SK-N-SH (cell line): ENCODE measurements at regions not wholly inside any gene's neighbourhood (a gene's known extent, or its start where the extent isn't known, plus 50 kb on each side); places are given as distances from the start of the nearest gene placed in this dataset.

Experiments used
- CTCF ChIA-PET: fragments of 300-600, 350-600 bp; formaldehyde crosslinking; extraction: SDS; loops from one replicate; lab custom pipeline; 2021; lab: Yijun Ruan, JAX
- POLR2A ChIA-PET: fragments of 350-600 bp; sonication (Branson Sonifier 250); formaldehyde crosslinking; extraction: SDS; loops from one replicate; lab custom pipeline; 2020; ENCODE audit warnings: antibody characterized with exemption, inconsistent platforms; lab: Yijun Ruan, JAX
- DNase-seq: peaks from one replicate; pipeline ENCODE4 v3.0.0; 2012
- H2AFZ ChIP-seq: fragments of 200-600 bp; sonication (generic); 2 replicates; pipeline ENCODE4 v1.8.1; 2016; ENCODE audit warnings: antibody characterized with exemption, mild to moderate bottlenecking, low read depth
- H3F3A ChIP-seq: fragments of 200-600 bp; sonication (generic); replicated peaks from 2 replicates; pipeline ENCODE3; 2016; ENCODE audit warnings: antibody characterized with exemption, mild to moderate bottlenecking; ENCODE audit not compliant: insufficient read depth
- H3K27ac ChIP-seq, 2 experiments: fragments of 200-500 bp in 1 of 2; fragments of 200-600 bp in 1 of 2; sonication (Bioruptor generic) in 1 of 2; sonication (generic), shearing (Covaris generic) in 1 of 2; 2 replicates each; pipeline versions ENCODE4 v1.5.1 to v1.6.1; 2014 to 2016; ENCODE audit warnings: low read depth in 2 of 2, inconsistent platforms in 1 of 2, low read length in 1 of 2, mild to moderate bottlenecking in 1 of 2, mixed read lengths in 1 of 2
- H3K27me3 ChIP-seq: fragments of 200-600 bp; sonication (generic), shearing (Covaris generic); 2 replicates; pipeline ENCODE4 v1.6.1; 2016; ENCODE audit warnings: mixed run types; ENCODE audit not compliant: insufficient read depth
- H3K36me3 ChIP-seq, 2 experiments: fragments of 200-500 bp in 1 of 2; fragments of 200-600 bp in 1 of 2; sonication (Bioruptor generic) in 1 of 2; sonication (generic) in 1 of 2; replicated peaks in 1 of 2; 2 replicates each; pipeline versions ENCODE3 to v1.5.1; 2014 to 2016; ENCODE audit warnings: low read length in 1 of 2, mild to moderate bottlenecking in 1 of 2; ENCODE audit not compliant: insufficient read depth in 2 of 2, control insufficient read depth in 1 of 2
- H3K4me1 ChIP-seq, 2 experiments: fragments of 200-500 bp in 1 of 2; fragments of 200-600 bp in 1 of 2; sonication (Bioruptor generic) in 1 of 2; sonication (generic), shearing (Covaris generic) in 1 of 2; 2 replicates each; pipeline versions ENCODE4 v1.5.1 to v1.6.1; 2014 to 2016; ENCODE audit warnings: low read depth in 1 of 2, low read length in 1 of 2, mixed run types in 1 of 2; ENCODE audit not compliant: insufficient read depth in 2 of 2, control insufficient read depth in 1 of 2
- H3K4me2 ChIP-seq: fragments of 200-600 bp; sonication (generic), shearing (Covaris generic); 2 replicates; pipeline ENCODE4 v1.6.1; 2017; ENCODE audit warnings: mixed run types
- H3K4me3 ChIP-seq, 2 experiments: fragments of 200-500 bp in 1 of 2; fragments of 200-600 bp in 1 of 2; sonication (Bioruptor generic) in 1 of 2; sonication (generic), shearing (Covaris generic) in 1 of 2; 2 replicates each; pipeline versions ENCODE4 v1.5.1 to v1.8.1; 2014 to 2016; ENCODE audit warnings: low read depth in 2 of 2, inconsistent platforms in 1 of 2, low read length in 1 of 2, mild to moderate bottlenecking in 1 of 2, mixed read lengths in 1 of 2, moderate library complexity in 1 of 2
- H3K79me2 ChIP-seq: fragments of 200-600 bp; sonication (generic); 2 replicates; pipeline ENCODE4 v1.8.1; 2017; ENCODE audit warnings: mild to moderate bottlenecking; ENCODE audit not compliant: insufficient read depth
- H3K9ac ChIP-seq: fragments of 200-600 bp; sonication (generic); 2 replicates; pipeline ENCODE4 v1.6.1; 2017; ENCODE audit warnings: mixed run types
- H3K9me2 ChIP-seq: fragments of 200-600 bp; sonication (generic); 2 replicates; pipeline ENCODE4 v1.6.1; 2017; ENCODE audit warnings: mixed run types
- H3K9me3 ChIP-seq: fragments of 200-600 bp; sonication (generic); 2 replicates; pipeline ENCODE4 v1.6.1; 2017; ENCODE audit warnings: mixed run types, mild to moderate bottlenecking, moderate library complexity
- H4K20me1 ChIP-seq: fragments of 200-600 bp; sonication (generic); 2 replicates; pipeline ENCODE4 v1.6.1; 2017; ENCODE audit warnings: mild to moderate bottlenecking, mixed run types; ENCODE audit not compliant: insufficient read depth
- ELF1 ChIP-seq: IDR thresholded peaks from 2 replicates; pipeline ENCODE4 v1.4.0; 2012
- EP300 ChIP-seq, 2 experiments: IDR thresholded peaks; 2 replicates each; pipeline versions ENCODE4 v1.4.0 to v1.6.1; 2012; ENCODE audit warnings: borderline replicate concordance in 1 of 2, low read depth in 1 of 2, low read length in 1 of 2
- FOSL2 ChIP-seq: IDR thresholded peaks from 2 replicates; pipeline ENCODE4 v1.4.0; 2012; ENCODE audit warnings: low read depth, mild to moderate bottlenecking, moderate library complexity, borderline replicate concordance
- FOXM1 ChIP-seq: IDR thresholded peaks from 2 replicates; pipeline ENCODE4 v1.4.0; 2012; ENCODE audit warnings: low read depth, mild to moderate bottlenecking
- NFIC ChIP-seq: IDR thresholded peaks from 2 replicates; pipeline ENCODE4 v1.4.0; 2012; ENCODE audit warnings: borderline replicate concordance
- NRF1 ChIP-seq: IDR thresholded peaks from 2 replicates; pipeline ENCODE4 v1.6.1; 2012; ENCODE audit warnings: low read depth, mild to moderate bottlenecking, low read length
- POLR2AphosphoS5 ChIP-seq: IDR thresholded peaks from 2 replicates; pipeline ENCODE4 v1.6.1; 2012; ENCODE audit warnings: low read depth, low read length
- RAD21 ChIP-seq: IDR thresholded peaks from 2 replicates; pipeline ENCODE4 v1.6.1; 2012; ENCODE audit warnings: mild to moderate bottlenecking, low read length
- RCOR1 ChIP-seq: fragments of 150-350 bp; IDR thresholded peaks from 2 replicates; pipeline ENCODE4 v1.6.1; 2017; ENCODE audit warnings: antibody characterized with exemption, low read length
- SIN3A ChIP-seq: IDR thresholded peaks from 2 replicates; pipeline ENCODE4 v1.6.1; 2012; ENCODE audit warnings: low read depth, mild to moderate bottlenecking, low read length, moderate library complexity, borderline replicate concordance
- SMC3 ChIP-seq: IDR thresholded peaks from 2 replicates; pipeline ENCODE4 v1.6.1; 2012; ENCODE audit warnings: low read depth, low read length, improper control_type of control experiment
- YY1 ChIP-seq: IDR thresholded peaks from 2 replicates; pipeline ENCODE4 v1.4.0; 2012; ENCODE audit warnings: low read depth, mild to moderate bottlenecking
- WGBS: methylation state at CpG from one replicate; pipeline ENCODE4 v1.1.6; 2017; ENCODE audit warnings: low lambda C conversion rate; 5-methylcytosine and 5-hydroxymethylcytosine counted together
- TF ChIP-seq, protein P1 (sequence below): IDR thresholded peaks from 2 replicates; pipeline ENCODE4 v1.6.1; 2012; ENCODE audit warnings: mild to moderate bottlenecking, low read depth, low read length, moderate library complexity
- TF ChIP-seq, protein P2 (sequence below): IDR thresholded peaks from 2 replicates; pipeline ENCODE4; 2012
- TF ChIP-seq, protein P3 (sequence below): IDR thresholded peaks from 2 replicates; pipeline ENCODE4 v1.4.0; 2012; ENCODE audit warnings: low read depth, borderline replicate concordance
- TF ChIP-seq, protein P4 (sequence below): fragments of 150-350 bp; IDR thresholded peaks from 2 replicates; pipeline ENCODE4 v1.6.1; 2017; ENCODE audit warnings: antibody characterized with exemption, low read length, low read depth, borderline replicate concordance
- TF ChIP-seq, protein P5 (sequence below): fragments of 200-600 bp; sonication (generic); IDR thresholded peaks from 2 replicates; pipeline ENCODE4 v1.6.1; 2017; ENCODE audit warnings: antibody characterized with exemption, mild to moderate bottlenecking, moderate library complexity

DNA sequence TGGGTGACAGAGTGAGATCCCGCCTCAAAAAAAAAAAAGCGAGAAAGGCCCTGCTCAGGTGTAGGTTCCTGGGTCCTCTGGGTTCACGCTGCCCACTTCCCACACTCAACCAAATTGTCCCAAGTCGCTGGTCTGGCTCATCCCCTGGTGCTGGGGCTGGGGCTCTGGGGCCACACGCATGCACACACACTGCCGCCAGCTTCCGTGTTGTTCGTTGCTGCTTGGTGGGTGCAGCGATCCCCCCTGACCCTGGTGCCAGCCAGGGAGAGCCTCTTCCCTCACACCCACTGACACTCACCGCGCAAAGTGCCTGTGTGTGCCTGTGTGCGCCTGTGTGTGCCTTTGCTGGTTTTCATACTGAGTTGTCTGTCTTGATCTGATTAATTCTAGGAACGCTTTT is 124.1 kb upstream of the NKX1-1 start:
- Histone ChIP-seq H2AFZ (no peak overlapping the region), H4K20me1 (no peaks in the 10 kb centered on the region), H3K4me1 (no peaks in the 10 kb centered on the region; a peak in 1 of 4 replicates), H3K9ac (no peak overlapping the region), H3K9me2 (no peaks in the 10 kb centered on the region), H3K27ac (no peak overlapping the region), H3F3A (no peaks in the 10 kb centered on the region), H3K4me2 (no peak overlapping the region), H3K36me3 (no peaks in the 10 kb centered on the region), H3K4me3 (no peak overlapping the region), H3K79me2 (no peaks in the 10 kb centered on the region), H3K27me3 (peaks cover 72% of the 10 kb centered on the region), H3K9me3 (no peaks in the 10 kb centered on the region)
- TF ChIP-seq, protein P1, sequence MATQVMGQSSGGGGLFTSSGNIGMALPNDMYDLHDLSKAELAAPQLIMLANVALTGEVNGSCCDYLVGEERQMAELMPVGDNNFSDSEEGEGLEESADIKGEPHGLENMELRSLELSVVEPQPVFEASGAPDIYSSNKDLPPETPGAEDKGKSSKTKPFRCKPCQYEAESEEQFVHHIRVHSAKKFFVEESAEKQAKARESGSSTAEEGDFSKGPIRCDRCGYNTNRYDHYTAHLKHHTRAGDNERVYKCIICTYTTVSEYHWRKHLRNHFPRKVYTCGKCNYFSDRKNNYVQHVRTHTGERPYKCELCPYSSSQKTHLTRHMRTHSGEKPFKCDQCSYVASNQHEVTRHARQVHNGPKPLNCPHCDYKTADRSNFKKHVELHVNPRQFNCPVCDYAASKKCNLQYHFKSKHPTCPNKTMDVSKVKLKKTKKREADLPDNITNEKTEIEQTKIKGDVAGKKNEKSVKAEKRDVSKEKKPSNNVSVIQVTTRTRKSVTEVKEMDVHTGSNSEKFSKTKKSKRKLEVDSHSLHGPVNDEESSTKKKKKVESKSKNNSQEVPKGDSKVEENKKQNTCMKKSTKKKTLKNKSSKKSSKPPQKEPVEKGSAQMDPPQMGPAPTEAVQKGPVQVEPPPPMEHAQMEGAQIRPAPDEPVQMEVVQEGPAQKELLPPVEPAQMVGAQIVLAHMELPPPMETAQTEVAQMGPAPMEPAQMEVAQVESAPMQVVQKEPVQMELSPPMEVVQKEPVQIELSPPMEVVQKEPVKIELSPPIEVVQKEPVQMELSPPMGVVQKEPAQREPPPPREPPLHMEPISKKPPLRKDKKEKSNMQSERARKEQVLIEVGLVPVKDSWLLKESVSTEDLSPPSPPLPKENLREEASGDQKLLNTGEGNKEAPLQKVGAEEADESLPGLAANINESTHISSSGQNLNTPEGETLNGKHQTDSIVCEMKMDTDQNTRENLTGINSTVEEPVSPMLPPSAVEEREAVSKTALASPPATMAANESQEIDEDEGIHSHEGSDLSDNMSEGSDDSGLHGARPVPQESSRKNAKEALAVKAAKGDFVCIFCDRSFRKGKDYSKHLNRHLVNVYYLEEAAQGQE = no peak
- TF ChIP-seq, protein P2, sequence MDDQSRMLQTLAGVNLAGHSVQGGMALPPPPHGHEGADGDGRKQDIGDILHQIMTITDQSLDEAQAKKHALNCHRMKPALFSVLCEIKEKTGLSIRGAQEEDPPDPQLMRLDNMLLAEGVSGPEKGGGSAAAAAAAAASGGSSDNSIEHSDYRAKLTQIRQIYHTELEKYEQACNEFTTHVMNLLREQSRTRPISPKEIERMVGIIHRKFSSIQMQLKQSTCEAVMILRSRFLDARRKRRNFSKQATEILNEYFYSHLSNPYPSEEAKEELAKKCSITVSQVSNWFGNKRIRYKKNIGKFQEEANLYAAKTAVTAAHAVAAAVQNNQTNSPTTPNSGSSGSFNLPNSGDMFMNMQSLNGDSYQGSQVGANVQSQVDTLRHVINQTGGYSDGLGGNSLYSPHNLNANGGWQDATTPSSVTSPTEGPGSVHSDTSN = no peak
- TF ChIP-seq ELF1 (no peak), RAD21 (no peak), YY1 (no peak), FOXM1 (no peak), EP300 (IDR thresholded peaks at IDR 0.05; ENCODE audit: borderline replicate concordance in 1 of 2, low read depth in 1 of 2, low read length in 1 of 2) (no peak)
- TF ChIP-seq, protein P3, sequence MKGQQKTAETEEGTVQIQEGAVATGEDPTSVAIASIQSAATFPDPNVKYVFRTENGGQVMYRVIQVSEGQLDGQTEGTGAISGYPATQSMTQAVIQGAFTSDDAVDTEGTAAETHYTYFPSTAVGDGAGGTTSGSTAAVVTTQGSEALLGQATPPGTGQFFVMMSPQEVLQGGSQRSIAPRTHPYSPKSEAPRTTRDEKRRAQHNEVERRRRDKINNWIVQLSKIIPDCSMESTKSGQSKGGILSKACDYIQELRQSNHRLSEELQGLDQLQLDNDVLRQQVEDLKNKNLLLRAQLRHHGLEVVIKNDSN = no peak
- TF ChIP-seq, protein P4, sequence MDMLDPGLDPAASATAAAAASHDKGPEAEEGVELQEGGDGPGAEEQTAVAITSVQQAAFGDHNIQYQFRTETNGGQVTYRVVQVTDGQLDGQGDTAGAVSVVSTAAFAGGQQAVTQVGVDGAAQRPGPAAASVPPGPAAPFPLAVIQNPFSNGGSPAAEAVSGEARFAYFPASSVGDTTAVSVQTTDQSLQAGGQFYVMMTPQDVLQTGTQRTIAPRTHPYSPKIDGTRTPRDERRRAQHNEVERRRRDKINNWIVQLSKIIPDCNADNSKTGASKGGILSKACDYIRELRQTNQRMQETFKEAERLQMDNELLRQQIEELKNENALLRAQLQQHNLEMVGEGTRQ = no peak
- DNase-seq = no peak
- ChIA-PET POLR2A (no interaction called here), CTCF (interaction anchor here (1.7 to 1.9 kb wide), 2 partner anchors 17 to 18 kb away, joined by 6 to 7 read pairs; no protein-coding TSS in a partner anchor)
- 44% methylated on average over 13 of the region's 13 CpGs for WGBS

DNA sequence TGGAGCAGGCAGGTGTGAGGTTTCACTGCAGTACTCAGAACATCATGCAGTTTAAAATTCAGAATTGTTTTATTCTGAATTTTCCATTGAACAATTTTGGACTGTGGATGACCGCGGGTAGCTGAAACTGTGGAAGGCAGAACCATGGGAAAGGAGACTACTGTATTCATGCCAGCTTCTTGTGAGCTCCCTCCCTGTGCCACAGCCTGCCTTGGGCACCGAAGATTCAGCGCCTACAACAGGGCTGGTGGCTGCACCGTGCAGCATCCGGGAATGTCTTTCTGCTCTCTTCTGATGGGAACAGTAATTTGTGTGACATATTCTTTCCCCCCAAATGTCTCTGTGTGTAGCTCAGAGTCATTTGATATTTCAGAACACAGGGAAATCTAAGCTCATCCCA is 118.5 kb upstream of the NKX1-1 start:
- no peak overlapping the region for H3K4me3 ChIP-seq
- H3K36me3 ChIP-seq = no peaks in the 10 kb centered on the region
- 55% methylated on average over 6 of the region's 6 CpGs for WGBS
- H3K4me2 ChIP-seq = no peak overlapping the region
- POLR2A ChIA-PET = no interaction called here
- no peaks in the 10 kb centered on the region; a peak in 1 of 4 replicates for H3K4me1 ChIP-seq
- peaks cover 77% of the 10 kb centered on the region for H3K27me3 ChIP-seq
- CTCF ChIA-PET = interaction anchor here (0.8 to 3.2 kb wide), 2 partner anchors 11 to 169 kb away, joined by 4 to 14 read pairs; no protein-coding TSS in a partner anchor
- H3F3A ChIP-seq = no peaks in the 10 kb centered on the region
- TF ChIP-seq NRF1 = no peak
- no peak for TF ChIP-seq EP300 (IDR thresholded peaks at IDR 0.05; ENCODE audit: borderline replicate concordance in 1 of 2, low read depth in 1 of 2, low read length in 1 of 2)
- TF ChIP-seq FOSL2 = no peak
- TF ChIP-seq, protein P4 = no peak
- TF ChIP-seq POLR2AphosphoS5 = no peak
- no peak for TF ChIP-seq RCOR1
- TF ChIP-seq SIN3A = no peak
- TF ChIP-seq, protein P5, sequence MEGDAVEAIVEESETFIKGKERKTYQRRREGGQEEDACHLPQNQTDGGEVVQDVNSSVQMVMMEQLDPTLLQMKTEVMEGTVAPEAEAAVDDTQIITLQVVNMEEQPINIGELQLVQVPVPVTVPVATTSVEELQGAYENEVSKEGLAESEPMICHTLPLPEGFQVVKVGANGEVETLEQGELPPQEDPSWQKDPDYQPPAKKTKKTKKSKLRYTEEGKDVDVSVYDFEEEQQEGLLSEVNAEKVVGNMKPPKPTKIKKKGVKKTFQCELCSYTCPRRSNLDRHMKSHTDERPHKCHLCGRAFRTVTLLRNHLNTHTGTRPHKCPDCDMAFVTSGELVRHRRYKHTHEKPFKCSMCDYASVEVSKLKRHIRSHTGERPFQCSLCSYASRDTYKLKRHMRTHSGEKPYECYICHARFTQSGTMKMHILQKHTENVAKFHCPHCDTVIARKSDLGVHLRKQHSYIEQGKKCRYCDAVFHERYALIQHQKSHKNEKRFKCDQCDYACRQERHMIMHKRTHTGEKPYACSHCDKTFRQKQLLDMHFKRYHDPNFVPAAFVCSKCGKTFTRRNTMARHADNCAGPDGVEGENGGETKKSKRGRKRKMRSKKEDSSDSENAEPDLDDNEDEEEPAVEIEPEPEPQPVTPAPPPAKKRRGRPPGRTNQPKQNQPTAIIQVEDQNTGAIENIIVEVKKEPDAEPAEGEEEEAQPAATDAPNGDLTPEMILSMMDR = no peak
- no peak for TF ChIP-seq SMC3
- TF ChIP-seq NFIC = no peak
- TF ChIP-seq, all 33 proteins: peak for 0
- Histone ChIP-seq H3K79me2 (no peaks in the 10 kb centered on the region), H3K9ac (no peak overlapping the region), H3K9me2 (no peaks in the 10 kb centered on the region), H3K9me3 (no peaks in the 10 kb centered on the region), H2AFZ (no peak overlapping the region), H4K20me1 (no peaks in the 10 kb centered on the region), H3K27ac (no peak overlapping the region)
- DNase-seq = no peak
